ENCODE measurements at regions not wholly inside any gene's neighbourhood (a gene's known extent, or its start where the extent isn't known, plus 50 kb on each side); places are given as distances from the start of the nearest gene placed in this dataset.
A peak's percentile ranks its signal among the peaks of the same experiment; 100 is the strongest.

DNA sequence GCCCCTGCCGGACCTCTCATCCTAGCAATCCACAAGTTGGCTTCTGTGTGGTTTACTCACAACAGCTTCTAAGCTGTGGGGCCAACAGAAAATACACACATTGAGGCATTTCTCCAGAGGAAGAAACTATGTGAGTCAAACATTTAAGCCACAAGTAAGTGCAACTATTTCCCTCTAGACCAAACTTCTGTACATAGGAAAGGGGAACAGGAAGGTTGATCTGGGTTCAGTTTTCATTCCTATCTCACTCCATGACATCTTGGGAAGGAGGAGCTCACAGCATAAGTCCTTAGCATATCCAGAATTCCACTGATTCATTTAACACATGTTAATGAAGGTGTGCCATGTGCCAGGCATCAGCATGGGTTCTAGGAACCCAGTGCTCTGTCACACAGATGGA is 72.8 kb upstream of the PICALM start:
- no peak for DNase-seq (ENCODE audit: low read depth)
- TF ChIP-seq, protein P1, sequence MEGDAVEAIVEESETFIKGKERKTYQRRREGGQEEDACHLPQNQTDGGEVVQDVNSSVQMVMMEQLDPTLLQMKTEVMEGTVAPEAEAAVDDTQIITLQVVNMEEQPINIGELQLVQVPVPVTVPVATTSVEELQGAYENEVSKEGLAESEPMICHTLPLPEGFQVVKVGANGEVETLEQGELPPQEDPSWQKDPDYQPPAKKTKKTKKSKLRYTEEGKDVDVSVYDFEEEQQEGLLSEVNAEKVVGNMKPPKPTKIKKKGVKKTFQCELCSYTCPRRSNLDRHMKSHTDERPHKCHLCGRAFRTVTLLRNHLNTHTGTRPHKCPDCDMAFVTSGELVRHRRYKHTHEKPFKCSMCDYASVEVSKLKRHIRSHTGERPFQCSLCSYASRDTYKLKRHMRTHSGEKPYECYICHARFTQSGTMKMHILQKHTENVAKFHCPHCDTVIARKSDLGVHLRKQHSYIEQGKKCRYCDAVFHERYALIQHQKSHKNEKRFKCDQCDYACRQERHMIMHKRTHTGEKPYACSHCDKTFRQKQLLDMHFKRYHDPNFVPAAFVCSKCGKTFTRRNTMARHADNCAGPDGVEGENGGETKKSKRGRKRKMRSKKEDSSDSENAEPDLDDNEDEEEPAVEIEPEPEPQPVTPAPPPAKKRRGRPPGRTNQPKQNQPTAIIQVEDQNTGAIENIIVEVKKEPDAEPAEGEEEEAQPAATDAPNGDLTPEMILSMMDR (IDR thresholded peaks at IDR 0.05; ENCODE audit: low read depth, low read length, missing control alignments) = no peak
- no peak overlapping the region for H3K4me3 ChIP-seq (ENCODE audit: low read depth, low read length)

DNA sequence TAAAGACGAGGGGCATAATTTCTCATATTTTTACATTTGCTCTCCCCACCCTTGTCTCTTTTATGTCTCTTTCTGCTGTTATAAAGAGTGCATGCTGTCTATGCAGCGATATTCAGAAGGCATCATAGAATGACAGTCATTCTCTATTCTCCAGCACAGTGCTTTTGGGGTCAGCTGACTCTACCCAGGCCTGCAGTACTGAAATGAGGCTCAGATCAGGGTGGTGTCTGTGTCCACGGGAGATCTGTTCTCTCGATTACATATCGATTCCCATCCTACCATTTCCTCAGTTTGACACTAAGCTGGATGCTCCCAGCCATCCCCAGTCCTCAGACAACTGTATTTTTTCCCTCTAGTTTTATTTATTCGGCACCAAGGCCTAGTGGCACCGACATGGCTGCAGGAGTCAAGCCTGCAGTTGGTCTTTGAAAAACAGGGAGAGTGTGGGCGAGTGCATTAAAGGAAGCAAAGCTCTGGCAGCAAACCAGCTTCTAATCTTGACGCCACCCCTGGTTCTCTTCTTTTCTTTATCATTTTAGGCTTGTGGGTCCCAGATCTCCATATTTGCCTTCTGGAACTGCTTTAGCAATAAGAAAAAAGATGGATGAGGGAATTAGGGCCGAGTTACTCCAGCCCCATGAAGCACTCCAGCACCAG is 71.6 kb upstream of the PICALM start:
- no peak for DNase-seq (ENCODE audit: low read depth)
- H3K4me3 ChIP-seq (ENCODE audit: low read depth, low read length) = no peak overlapping the region
- TF ChIP-seq, protein P1 (IDR thresholded peaks at IDR 0.05; ENCODE audit: low read depth, low read length, missing control alignments) = no peak

DNA sequence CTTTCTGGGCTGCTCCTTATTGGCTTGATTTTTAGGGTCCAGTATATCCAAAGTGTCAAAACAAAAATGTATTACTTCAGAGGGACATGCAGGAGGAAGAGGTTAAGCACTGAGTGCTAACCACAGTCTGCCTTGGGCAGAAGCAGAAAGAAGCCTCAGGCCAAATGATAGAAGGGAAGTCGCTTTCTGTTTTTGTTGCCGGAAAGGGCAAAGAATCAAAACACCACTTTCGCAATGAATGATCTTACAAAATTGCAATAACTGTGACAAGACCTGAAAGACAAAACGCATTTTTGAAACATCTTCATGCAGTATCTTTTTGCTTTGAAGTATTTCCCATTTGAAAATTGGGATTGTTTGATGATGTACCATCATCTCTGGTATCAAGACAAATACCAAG is 70.1 kb upstream of the PICALM start:
- H3K4me3 ChIP-seq (ENCODE audit: low read depth, low read length) = no peak overlapping the region
- peak; percentile 61 for DNase-seq (ENCODE audit: low read depth)
- TF ChIP-seq, protein P1 (IDR thresholded peaks at IDR 0.05; ENCODE audit: low read depth, low read length, missing control alignments) = no peak

DNA sequence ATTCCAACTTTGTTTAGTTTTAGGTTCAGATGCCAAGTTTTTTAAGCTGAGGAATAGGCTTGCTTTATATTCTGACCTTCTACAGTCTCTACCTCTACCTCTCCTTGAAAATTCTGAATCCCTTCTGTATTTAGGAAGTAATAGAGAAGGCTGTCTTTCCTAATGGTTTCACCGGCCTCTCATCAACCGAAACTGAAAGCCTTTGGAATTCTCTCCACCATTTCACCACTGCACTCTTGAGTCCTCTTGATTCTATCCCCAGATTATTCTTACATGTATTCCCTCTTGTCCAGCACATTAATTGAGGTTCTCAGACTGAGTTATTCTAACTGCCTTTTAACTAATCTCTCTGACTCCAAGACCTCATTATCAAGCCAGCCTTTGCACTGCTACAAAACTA is 67.7 kb upstream of the PICALM start:
- no peak for DNase-seq (ENCODE audit: low read depth)
- no peak overlapping the region for H3K4me3 ChIP-seq (ENCODE audit: low read depth, low read length)
- TF ChIP-seq, protein P1 (IDR thresholded peaks at IDR 0.05; ENCODE audit: low read depth, low read length, missing control alignments) = no peak

DNA sequence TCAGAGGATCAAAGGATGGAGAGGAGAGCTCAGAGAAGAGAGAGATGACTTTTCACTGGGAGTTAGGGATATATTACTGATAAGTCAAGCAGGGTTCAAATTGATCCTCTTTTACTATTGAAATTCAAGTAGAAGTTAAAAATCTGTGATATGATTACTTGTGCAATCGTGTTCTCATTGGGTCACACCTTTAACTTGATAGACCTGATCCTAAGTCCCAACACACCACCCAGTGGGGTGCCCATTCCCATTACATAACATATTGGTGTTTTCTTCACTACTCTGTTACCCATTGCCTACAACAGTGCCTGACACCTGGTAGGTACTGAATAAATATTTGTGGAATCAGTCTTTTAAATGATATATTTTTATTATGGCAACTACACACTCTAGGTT is 66.4 kb upstream of the PICALM start:
- DNase-seq (ENCODE audit: low read depth) = no peak
- no peak overlapping the region for H3K4me3 ChIP-seq (ENCODE audit: low read depth, low read length)
- TF ChIP-seq, protein P1 (IDR thresholded peaks at IDR 0.05; ENCODE audit: low read depth, low read length, missing control alignments) = no peak

DNA sequence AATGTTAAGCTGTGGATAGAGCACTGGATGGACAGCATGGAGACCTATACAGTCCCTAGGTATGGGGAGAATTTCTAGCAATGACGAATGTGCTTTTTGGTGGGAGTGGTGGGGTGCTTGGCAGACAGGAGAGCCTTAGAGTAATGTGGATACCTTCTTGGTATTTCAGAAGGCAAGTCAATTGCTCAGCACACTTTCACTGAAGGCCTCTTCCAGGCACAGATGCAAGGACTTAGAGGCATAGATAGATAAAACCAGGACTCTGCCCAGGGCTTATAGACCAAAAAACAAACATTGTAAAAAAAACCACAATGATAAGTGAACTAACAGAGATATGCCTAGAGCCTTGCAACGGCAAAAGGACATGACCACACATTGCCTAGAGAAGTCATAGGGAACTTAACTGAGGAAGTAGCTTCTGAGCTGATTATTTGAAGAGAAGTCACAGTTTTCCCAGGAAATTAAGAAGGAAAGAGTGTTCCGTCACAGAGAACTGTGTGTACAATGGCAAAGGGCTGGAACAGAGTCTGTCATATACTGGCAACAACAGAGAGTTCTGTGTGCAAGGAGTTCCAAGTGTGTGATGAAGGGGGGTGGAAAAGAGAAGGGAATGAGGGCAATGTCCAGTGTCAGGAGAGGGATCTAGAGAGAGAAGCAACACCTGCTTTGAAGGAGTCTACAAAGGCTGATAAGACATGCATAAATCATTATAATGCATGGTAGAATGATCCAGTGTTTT is 65.9 kb upstream of the PICALM start:
- TF ChIP-seq, protein P1 (IDR thresholded peaks at IDR 0.05; ENCODE audit: low read depth, low read length, missing control alignments) = no peak
- H3K4me3 ChIP-seq (ENCODE audit: low read depth, low read length) = no peak overlapping the region
- DNase-seq (ENCODE audit: low read depth) = no peak
